GM19372 (cell line): ENCODE measurements at regions not wholly inside any gene's neighbourhood (a gene's known extent, or its start where the extent isn't known, plus 50 kb on each side); places are given as distances from the start of the nearest gene placed in this dataset.

Source experiments
- ATAC-seq: cut with Tn5 transposase; IDR thresholded peaks from one replicate; pipeline ENCODE4 v1.9.1; 2021; ENCODE audit warnings: mild to moderate bottlenecking, low read depth, moderate library complexity; ENCODE audit not compliant: unreplicated experiment

DNA sequence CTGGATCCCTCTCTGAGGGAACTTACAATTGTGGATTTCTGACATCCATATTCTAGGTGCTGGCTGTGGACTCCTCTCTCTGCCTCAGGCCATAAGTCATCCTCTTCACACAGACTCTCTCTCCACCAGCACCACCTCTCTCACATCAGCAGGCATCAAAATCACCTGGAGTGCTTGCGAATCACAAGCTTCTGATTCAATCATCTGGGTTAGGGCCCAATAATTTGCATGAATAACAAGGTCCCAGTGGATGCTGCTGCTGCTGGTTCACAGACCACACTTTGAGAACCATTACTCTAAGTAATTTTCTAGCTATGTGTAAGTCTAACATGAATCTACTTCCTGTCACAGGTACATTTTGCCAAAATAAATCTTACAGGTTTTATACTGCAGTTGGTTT, 214.9 kb downstream of the DSEL start:
- ATAC-seq = no peak

DNA sequence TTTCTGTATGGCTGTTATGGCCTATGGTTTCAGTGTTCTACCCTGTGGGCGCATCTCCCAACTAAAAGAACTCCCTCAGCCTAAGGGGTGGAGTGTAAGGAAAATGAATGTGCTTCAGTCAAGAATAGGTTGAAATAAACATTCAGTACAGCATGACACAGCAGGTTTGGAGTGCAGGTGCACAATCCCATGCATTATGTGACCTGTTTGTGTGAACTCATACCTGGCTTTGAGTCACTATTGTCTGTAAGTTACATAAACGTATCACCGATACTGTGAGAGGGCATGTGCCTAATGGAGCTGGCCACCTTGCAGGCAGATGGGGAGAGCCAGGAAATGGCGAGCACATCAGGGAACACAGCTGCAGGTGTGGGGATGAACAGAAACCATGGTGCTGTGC, 216.0 kb downstream of the DSEL start:
- no peak for ATAC-seq

DNA sequence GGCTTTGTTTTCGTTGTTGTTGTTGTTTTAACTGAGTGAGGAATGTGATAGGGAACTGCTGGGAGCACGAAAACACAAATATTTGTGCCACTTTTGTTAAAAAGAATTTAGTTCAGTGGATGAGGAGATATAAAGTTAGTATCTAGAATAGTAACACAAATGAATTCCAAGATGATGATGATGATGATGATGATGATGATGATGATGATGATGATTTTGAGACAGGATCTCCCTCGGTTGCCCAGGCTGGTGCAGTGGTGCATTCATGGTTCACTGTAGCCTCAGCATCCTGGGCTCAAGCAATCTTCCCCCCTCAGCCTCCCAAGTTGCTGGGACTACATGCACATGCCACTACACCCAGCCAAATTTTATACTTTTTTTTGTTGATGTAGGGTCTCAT, 223.7 kb downstream of the DSEL start:
- no peak for ATAC-seq

DNA sequence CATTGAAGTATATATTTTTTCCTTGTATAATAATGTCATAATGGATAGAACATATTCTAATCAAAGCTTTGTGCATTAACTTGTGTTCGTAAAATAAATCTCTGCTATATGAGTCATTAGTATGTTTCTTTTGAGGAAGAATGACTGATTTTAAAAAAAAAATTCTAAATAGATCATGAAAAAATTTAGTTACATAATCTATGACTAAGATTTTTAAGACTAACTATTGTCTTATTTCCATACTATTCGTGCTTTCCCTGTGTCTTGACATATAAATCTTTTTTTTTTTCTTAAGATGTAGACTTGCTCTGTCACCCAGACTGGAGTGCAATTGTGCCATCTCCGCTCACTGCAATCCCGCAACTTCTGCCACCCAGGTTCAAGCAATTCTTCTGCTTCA, 226.1 kb downstream of the DSEL start:
- no peak for ATAC-seq

DNA sequence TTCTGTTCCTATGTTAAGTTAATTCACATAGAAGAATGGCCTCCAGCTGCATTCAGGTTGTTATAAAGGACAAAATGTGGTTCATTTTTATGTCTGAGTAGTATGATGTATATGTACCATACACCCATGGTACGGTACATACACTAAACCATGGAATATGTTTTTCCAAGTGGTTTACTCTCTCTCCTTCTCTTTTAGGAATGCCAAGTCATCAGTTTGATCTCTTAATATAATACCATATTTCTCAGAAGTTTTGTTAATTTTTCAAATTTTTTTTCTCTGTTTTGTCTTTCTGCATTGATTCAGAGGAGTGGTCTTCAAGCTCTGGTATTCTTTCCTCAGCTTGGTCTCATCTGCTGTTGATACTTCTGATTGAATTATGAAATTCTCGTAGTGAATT, 230.9 kb downstream of the DSEL start:
- ATAC-seq = no peak

DNA sequence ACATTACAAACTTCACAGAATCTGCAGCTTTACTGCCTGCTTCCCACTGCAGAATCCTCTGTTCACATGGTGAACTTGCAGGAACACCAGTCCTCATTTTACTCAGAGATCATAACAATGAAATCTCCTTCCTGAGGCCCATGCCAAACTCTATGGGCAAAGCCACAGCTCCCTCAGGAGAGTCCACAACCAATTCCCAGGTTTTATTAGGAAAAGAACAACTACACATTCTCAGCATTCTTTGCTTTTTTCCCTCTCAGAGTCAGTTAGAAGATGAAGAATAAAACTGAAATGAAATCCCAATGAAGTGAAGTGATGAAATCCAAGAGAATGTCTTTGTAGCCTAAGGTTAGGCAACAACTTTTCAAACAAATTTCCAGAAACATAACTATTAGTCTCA, 233.7 kb downstream of the DSEL start:
- ATAC-seq = no peak

DNA sequence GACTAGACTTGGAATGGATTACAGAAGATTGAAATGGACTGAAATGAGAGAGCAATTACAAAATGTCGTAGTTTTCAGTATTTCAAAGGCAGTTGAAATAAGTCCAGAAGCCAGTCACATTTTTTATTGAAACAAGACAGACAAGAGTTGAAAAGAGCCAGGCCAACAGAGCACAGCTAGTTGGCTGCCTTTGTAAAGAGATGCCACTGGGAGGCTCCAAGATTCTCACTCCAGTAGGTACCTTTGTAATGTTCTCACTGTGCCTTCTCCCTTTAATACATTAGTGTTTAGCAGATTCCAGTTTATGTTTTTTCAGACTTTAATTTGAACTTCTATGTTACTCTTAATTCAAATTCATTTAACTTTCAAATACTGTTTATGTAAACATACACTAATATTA, 234.8 kb downstream of the DSEL start:
- no peak for ATAC-seq

DNA sequence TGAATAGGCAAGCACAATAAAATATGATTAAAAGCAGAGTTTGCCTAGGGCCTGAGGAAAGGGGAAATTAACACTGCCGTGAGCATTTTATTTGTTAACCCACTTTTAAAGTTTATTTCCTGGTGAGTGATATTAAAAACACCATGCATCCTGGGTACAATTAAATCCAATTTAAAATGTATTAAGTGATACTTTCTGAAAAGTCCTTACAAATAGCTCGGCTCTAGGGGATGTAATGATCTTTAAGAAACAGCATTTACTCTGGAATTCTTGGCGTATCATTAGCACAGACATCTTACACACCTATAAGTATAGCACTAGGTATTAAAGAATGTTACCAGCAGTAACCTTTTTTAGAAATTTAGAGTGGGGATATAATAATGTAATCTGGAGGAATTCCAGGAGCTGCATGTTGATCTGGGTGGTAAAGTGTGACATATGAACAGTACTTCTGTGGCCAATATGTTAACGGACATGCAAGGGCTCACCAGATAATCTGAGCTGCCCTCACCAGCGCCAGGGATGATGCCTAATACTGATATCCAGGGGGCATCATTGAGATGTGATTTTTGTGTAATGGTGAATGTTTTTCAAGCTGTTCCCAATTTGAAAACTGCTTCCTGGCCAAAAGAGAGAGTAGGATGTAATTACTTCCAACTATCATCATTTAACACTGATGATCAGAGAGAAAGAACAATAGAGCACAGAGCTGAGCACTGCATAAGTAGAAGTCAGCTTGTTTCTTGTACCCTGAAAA, 235.9 kb downstream of the DSEL start:
- no peak for ATAC-seq

DNA sequence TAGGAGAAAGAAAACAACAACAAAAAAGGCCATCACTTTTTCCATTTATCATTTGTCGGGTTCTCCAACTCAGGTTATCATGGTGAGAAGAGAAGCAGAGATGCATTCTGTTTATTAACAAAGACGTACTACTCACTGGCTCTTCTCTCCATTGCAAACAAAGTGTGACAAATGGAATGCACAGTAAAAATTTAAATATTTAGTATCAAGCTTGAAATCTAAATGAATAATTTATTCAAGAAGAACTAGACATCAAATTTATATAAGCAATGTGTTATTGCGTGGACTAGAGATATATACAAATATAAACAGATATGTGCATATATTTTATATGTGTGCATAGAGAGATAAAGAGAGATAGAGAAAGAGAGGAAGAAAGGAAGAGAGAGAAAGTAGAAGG, 236.5 kb downstream of the DSEL start:
- ATAC-seq = no peak

DNA sequence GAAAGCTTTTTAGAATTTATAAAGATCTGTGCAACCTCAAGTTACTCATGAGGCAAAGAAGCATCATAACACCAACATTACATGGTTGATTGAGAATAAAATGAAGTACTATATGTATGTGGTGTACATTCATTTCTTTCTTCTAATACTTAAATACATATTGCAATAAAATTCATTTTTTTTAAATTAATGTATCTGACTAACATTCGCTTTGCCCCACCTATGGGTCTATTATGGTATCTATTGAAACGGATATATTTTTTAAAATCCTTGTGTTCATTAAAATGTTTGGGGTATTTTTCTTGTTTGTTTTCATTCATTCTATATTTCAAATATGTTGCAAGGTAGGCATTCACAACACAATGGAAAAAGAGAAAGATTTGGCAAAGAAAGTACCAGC, 237.5 kb downstream of the DSEL start:
- no peak for ATAC-seq

DNA sequence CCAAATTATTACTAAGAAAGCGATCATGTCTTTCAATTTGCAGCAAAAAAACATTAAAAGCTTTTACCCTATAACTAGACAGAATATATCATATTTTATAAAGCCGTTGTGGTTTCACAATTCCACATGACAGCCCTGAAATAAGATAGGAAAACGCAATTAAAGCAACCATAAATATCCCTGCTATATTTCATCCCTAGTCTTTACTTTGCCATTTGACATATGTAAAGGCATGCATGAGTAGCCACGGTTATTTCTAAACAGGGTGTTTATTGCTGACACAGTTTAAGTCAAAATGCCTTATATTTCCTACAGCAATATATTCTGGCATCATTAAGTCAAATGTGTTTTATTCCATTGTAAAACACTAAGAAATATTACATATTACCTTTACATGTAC, 239.9 kb downstream of the DSEL start:
- ATAC-seq = no peak

DNA sequence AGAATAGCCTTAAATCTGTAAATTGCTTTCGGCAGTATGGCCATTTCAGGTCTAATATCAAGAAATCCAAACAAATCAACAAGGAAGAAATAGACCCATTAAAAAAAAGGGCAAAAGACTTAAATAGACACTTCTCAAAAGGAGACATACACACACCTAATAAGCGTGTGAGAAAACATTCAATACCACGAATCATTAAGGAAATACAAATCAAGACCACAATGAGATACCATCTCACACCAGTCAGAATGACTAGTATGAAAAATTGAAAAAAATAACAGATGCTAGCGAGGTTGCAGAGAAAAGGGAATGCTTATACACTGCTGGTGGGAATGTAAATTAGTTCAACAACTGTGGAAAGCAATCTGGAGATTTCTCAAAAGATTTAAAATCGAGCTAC, 243.2 kb downstream of the DSEL start:
- no peak for ATAC-seq

DNA sequence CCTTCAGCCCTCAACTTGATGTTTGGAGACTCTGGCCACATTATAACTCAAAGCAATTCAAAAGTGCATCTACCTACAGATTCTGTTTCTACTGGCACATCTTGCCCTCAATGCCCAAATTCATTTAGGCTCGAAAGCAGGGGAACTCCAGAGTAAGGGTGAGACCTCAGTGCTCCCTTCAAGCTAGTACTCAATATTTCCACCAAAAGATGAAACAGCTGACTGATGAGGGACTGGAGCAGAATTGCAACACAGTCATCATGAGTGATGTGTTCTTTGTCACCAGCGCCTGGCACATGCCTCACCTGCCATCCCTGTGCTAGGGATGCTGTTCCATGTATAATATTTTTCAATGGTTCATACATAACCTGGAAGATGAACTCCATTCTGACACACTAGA, 247.3 kb downstream of the DSEL start:
- no peak for ATAC-seq

DNA sequence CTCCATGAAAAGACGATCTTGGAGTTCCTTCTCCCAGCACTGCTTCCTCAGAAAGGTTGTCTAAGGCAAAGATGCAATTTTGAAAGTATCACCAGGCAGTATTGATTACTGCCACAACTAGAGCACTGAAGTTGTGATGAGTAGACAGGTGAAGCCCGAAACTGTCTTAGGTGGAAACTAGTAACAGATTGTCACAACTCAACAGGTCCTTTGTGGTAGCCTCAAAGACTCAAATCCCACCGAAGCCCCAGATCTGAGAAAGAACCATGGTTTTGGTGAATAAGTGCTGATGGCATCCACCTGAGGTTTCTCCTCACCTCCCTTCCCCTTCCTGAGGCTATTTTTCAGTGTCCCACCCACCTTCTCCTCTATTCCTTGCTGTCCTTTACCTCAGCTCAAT, 248.0 kb downstream of the DSEL start:
- ATAC-seq = no peak

DNA sequence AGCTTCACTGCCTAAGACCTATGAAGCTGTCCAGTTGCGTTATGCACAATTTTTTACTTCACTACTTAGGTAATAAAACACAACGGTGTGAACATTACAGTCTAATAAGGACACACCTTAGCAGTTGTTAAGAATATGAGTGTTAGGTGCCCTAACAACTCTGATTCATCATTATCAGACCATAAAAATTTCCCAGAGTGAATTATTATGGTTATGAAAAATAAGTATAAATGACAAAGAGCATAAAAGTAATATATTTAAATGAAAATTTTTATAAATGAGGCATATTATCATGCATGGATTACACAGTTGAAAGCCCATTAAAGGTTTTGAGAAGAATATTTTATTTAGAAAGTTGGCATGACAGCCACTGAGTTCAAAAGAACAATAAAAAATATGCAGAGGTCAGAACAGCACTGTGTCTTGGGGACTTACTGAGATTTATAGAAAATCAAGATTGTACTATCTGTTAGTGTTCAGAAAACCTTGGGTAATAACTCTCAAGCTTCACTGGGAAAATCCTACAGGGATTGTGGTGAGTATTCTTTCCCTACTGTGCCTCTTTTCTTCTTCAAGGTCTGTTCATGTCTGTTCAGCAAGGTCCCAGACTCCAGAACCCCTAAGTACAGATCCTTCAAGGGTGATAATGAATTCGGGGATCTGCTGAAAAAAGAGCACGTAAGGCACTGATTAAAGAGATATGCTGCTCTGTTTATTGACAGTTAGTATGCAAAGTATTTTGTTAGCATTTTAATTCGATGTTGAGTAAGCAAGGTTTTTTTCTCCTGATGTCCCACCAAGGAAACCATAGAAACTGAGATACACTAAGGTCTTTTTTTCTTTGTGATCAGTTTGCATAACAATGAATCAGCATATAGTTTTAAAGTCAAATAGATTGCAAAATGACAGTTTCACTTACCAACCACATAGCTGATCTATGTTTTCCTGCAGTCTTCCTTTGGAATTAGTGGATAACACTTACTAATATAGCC, 250.0 kb downstream of the DSEL start:
- no peak for ATAC-seq

DNA sequence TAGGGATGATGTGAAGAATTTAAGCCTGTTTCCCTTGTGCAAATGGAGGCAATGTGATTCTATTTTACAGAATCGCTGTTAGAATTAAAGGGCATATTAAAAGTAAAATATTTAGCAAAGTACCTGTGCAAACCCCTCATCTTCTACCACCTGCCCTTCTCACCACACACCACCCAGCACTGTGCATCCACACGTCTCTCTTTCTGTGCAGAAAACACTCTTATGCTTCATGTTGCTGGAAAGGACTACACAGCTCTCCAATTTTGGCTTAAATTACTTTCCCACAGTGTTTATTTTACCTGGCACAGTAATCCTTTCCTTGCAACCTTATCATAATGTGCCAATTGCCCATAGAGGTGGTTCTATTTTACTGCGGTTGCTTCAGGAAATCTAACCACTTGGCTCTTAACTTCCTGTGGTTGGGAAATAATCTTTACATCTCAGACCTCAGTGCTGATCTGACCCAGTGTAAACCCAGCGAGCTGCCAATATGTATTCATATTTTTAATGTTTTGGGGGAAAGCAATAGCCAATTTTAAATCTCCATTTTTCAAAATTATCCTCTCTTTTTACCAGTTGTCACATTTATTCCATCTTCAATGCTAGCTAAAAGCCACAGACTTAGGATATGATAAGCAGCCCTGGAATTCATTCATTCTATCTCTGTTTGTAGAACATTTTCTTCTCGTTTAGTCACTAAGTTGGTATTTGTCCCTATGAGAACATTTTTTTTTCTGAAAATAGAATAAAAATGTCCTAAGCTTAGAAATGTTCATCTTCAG, 250.9 kb downstream of the DSEL start:
- no peak for ATAC-seq

DNA sequence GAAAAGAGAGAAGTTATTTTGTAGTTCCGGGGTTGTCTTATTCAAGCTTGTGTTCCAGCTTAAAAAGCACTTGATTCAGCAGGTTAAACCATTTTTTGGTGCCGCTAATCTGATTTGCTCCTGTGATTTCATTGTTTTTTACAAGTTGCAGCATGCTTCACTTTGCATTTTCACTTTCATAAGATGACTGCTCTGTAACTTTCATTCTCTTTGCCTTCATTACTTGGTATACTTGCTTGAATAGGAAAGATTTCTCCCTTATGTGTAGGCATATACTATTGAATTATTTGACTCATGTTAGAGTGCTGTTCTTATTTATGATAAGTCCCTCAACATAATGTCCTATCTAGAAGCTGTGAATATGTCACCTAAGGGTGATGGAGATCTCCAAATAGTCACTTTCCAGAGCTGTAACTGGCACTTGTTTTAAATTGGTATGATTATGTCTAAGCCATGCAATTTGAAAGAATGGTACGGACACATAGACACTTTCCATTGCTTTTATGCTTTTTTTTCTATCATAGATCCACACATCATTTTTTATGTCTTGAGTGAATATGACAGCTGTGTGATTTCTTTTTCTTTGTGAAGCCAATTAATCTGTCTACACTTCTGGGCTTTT, 254.5 kb downstream of the DSEL start:
- no peak for ATAC-seq

DNA sequence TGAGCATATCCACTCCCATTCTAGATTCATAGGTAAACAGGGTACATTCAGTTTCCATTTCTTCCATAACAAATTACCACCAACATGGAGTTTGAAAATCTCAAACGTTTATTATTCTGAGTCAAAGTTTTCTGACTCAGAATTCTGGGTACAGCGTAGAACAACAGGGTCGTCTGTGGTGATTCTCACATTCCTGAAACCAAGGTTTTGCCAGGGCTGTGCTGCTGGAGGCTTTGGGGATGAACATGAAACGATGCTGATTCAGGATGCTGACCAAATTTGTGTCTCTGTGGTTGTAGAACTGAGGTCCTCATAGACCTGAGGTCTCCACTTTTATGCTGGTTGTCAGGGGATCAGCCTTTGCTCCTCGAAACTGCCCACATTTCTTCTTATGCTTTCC, 255.7 kb downstream of the DSEL start:
- ATAC-seq = no peak

DNA sequence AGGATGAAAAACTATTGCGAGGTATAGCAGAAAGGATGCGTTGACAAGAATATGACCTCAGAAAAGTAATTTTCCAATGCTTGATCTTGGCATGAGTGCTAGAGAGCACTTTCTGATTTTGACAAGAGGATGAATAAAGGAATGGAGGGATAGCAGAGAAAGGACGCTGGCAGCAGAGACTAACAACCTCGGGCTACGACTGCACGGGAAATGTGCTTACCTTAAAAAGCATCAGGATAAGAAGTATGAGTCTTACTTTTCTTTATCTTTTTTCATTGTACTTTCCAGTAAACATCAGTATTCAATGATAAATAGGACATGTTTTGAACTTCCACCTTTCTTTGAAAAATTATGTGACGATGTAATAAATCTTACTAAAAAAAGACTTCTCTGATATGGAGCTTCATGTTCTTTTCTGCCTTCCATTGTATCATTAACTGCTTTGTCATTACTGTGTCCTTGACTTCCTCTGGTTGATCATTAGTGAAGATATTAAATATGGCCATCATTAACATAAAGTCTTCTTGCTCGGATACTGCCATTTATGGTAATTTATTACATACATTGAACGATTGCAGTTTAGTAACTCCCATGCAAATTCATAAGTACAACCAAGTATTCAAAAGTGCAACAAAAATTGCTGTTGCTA, 265.6 kb downstream of the DSEL start:
- no peak for ATAC-seq
